DMS114 treated with DMSO at 0.1 percent for 48 hours (cell line): ENCODE measurements at regions not wholly inside any gene's neighbourhood (a gene's known extent, or its start where the extent isn't known, plus 50 kb on each side); places are given as distances from the start of the nearest gene placed in this dataset.

ENCODE experiments used
- DNase-seq: peaks from one replicate; lab custom pipeline; 2025; ENCODE audit not compliant: unreplicated experiment; lab: John Stamatoyannopoulos, UW

DNA sequence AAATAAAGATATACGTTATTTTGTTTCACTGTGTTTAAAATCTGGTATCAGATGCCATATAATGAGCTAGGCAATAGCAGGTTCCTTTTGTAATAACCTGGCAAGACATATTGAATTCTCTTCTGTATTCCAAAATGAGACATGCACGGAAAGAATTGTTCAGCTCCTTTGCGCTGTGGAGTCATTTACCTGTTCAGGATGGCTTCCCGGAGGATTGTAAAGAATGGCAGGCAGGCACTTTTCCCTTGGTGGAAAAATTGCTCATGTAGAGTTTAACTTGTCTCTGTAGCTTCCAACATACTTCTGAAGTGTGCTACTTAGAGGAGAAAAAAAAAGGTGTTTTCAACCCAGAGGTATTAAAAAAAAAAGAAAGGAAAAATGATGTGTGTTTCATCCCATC, 805.2 kb downstream of the GALC start:
- no peak for DNase-seq

GRCh38 chr14:87186737-87187136, 806.2 kb downstream of the GALC start:
- DNase-seq = no peak

DNA sequence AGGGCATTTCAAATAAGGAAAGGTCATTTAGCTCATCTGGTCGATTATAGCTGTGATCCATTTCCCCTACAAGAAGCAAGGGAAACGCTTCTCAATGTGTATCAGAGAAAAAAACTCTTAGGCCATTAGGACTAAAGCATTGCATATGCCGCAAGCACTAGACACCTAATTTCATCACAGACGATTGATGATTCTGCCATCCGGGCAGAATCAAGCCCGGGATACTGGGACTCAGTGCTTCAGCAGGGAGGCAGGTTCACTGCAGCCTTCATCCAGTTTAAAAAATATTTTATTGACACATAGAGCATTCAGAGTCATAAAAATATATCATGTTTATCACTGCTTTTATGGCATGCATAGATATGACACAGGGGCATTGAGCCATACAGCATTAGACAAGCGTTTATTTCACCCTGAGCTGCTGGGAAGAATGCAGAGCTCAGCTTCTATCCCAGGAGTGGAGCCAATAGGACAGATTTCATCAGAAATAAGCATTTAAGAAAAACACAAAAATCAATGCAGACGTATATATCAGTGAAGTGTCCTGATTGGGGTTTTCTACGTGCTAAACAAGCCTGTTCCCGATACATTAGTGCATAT, 806.9 kb downstream of the GALC start:
- no peak for DNase-seq

DNA sequence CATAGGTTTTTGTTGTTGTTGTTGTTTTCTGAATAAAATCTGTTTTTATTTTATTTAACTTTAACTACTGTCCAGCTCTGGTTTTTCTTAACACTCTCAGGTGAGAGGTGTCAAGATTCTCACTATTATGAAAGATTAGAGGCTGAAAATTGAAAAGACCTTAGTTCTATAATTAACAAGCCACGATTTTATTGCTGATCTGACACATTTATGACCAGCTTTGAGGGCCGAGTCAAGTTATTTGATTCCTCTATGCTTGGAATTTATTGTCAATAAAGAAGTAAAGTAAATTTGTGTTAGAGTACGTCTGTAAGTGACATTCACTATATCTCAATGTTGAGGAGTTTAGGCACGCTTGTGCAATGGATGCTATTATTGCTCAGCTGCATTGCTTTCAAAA, 808.8 kb downstream of the GALC start:
- no peak for DNase-seq

- no peak for DNase-seq
Observed at GRCh38 chr14:87181288-87181687, 811.7 kb downstream of the GALC start.

- no peak for DNase-seq
Observed at GRCh38 chr14:87179936-87180335, 813.0 kb downstream of the GALC start.

DNA sequence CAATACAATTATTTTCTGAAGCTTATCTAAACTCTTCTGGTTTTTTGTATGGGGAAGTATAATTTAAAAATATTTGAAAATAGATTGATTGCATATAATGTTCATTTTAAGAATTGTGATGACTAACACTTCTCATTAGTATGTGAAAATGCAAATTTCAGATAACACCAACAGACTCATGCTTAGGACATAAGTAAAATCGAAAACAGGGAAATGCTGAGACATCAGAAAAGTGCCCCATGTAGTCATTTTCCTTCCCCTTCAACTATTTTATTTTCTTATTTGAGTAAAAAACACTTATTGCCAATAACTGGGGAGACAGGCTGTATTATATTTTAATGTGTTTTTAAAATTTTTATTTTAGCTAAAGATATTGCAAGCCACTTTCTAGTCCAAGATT, 814.7 kb downstream of the GALC start:
- no peak for DNase-seq

DNA sequence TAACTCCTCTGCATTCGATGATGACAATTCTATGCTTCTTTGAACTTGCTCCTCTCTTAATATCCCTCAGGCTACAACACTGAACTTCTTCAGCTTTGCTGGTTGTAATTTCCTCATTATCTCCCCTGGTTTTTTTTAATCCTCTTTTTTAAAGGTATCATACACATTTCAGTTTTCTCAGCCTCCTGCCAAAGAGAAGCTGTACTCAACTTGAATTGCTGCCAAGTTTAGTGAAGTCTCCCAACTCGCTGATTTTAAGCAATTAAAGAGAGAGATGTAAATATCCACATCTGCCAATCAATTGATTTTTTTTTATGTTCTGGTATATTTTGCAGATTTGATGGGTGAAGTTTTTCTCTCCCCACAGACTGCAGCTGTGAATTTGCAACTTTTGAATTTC, 817.8 kb downstream of the GALC start:
- DNase-seq = no peak

DNA sequence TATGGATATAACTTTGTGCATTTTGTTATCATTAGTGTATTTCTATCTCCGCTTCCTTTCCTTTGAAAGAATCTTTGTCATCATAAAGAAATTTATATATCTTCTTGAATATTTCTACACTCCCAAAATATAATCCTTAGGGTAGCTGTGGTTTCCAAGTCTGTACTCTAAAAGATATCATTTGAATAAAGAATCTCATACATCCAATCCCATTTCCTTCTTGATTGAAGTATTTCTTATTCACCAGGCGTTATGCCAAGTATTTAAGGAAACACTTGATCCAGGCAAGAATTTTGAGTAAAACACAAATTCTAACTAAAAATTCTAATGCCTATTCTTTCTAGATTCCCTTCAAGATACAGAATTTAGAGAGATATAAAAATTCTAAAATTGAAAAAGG, 821.8 kb downstream of the GALC start:
- DNase-seq = no peak

DNA sequence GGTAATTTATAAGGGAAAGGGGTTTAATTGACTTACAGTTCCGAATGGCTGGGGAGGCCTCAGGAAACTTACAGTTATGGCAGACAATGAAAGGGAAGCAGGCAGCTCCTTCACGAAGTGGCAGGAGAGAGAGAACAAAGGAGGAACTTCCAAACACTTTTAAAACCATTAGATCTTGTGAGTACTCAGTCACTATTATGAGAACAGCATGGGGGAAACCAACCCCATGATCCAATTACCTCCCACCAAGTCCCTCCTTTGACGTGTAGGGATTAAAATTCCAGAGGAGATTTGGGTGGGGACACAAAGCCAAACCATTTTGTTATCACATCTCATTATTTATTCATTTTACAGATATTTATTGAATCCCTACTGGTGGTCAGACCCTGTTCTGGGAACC, 822.8 kb downstream of the GALC start:
- DNase-seq = no peak

DNA sequence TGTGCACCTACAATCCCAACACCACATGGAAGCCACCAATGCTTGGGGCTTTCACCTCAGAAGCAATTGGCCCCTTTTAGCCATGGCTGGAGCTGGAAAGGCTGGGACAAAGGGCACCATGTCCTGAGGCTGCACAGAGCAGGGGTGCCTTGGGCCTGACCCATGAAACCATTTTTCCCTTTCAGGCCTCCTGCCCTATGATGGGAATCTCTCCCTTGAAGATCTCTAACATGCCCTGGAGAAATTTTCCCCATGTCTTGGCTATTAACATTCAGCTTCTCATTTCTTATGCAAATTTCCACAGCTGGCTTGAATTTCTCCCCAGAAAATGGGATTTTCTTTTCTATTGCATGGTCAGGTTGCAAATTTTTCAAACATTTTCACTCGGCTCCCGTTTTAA, 823.6 kb downstream of the GALC start:
- DNase-seq = no peak

DNA sequence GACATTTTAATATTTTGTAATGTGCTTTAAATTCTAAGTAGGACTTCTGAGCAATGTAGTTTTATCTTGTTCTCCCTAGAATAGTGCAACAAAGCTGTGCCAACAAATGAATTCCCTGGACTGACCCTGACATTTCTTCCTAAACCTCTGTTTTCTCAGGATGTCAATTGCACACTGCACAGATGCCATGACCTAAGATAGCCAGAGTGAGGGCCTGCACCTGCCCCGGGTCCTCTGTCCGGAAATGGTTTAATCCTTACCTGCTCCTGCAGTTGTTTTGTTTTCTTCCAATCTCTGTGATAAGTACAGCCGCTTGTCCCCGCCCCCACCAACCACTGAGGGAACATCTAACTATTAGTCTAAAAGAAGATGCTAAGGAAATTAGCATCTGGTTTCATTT, 831.5 kb downstream of the GALC start:
- DNase-seq = no peak

- no peak for DNase-seq
Observed at GRCh38 chr14:87160989-87161388, 832.0 kb downstream of the GALC start.

DNA sequence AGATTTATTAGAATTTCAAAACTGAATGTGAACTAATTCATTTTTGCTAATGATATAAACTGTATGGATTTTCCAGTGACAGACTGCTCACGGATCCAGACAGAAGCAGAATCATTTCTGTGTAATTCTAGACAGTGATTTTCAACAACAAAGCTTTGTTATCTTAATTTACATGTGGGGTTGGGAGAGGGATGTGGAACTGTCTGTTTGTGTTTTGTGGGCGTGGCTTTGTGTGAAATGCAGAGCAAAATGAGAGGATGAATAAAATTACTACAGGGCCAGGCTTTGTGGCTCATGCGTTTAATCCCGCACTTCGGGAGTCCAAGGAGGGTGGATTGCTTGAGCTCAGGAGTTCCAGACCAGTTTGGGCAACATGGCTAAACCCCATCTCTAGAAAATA, 834.7 kb downstream of the GALC start:
- DNase-seq = no peak

- DNase-seq = no peak
Observed at GRCh38 chr14:87156878-87157277, 836.1 kb downstream of the GALC start.

- DNase-seq = no peak
Observed at GRCh38 chr14:87155856-87156488, 837.0 kb downstream of the GALC start.

GRCh38 chr14:87153901-87154300, 839.1 kb downstream of the GALC start:
- DNase-seq = no peak

DNA sequence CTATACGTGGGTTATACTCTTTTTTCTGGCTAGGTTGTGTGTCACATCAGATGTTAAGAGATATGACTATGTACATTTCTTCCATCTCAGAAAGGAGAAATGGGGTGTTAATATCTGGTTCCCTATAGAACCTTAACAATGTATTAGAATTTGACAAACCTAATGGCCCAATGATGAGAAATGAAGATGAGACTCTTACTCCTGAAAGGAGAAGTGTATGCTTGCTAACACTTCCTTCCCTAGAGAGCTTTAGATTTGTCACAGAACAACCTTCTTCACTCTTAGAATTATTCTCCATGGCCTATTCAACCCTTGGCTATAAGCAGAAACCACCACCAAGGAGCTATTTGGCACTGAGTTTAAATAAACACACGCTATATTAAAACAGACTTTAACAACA, 839.6 kb downstream of the GALC start:
- no peak for DNase-seq

DNA sequence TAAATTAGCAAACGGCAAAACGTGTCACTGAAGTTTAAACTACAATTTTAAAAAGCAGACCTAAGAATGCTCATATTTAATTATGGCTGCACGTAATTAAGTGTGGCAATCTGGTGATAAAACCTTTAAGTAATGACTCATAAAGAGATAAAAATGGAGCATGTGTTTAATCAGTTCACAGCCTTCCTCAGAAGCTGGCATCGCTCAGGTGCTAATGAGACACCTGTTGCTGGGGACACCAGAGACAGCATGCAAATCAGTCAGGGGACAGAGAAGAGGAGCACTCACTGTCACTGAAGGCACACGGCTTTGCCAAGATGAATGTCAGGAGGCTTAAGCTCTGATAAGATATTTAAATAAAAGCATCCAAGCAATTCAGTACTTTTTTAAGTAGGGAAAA, 840.3 kb downstream of the GALC start:
- no peak for DNase-seq

GRCh38 chr14:87149583-87150354, 843.2 kb downstream of the GALC start:
- no peak for DNase-seq

GRCh38 chr14:87148655-87149054, 844.3 kb downstream of the GALC start:
- no peak for DNase-seq

- DNase-seq = no peak
Observed at GRCh38 chr14:87142551-87143211, 850.3 kb downstream of the GALC start.
